ENCODE measurements at regions not wholly inside any gene's neighbourhood (a gene's known extent, or its start where the extent isn't known, plus 50 kb on each side); places are given as distances from the start of the nearest gene placed in this dataset.

DNA sequence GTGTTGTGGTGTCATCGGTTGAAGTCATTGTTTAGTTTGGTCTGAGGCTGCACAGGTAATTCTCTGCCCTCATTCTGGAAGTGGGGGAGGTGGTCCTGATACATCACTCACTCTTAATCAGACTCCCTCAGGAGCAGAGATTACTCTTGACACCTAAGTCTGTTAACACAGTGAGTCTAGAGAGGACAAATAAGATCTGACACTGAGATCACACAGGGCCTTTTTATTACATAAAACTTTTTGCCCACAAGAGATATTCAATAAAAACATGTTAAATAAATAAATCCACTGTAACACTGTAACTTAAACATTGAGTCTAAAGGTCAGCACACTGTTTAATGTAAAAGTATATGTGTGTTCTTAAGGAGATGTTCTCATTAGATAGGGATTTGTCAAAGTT is 57.1 kb upstream of the MBNL1 start (continued):
- TF ChIP-seq, protein P1, sequence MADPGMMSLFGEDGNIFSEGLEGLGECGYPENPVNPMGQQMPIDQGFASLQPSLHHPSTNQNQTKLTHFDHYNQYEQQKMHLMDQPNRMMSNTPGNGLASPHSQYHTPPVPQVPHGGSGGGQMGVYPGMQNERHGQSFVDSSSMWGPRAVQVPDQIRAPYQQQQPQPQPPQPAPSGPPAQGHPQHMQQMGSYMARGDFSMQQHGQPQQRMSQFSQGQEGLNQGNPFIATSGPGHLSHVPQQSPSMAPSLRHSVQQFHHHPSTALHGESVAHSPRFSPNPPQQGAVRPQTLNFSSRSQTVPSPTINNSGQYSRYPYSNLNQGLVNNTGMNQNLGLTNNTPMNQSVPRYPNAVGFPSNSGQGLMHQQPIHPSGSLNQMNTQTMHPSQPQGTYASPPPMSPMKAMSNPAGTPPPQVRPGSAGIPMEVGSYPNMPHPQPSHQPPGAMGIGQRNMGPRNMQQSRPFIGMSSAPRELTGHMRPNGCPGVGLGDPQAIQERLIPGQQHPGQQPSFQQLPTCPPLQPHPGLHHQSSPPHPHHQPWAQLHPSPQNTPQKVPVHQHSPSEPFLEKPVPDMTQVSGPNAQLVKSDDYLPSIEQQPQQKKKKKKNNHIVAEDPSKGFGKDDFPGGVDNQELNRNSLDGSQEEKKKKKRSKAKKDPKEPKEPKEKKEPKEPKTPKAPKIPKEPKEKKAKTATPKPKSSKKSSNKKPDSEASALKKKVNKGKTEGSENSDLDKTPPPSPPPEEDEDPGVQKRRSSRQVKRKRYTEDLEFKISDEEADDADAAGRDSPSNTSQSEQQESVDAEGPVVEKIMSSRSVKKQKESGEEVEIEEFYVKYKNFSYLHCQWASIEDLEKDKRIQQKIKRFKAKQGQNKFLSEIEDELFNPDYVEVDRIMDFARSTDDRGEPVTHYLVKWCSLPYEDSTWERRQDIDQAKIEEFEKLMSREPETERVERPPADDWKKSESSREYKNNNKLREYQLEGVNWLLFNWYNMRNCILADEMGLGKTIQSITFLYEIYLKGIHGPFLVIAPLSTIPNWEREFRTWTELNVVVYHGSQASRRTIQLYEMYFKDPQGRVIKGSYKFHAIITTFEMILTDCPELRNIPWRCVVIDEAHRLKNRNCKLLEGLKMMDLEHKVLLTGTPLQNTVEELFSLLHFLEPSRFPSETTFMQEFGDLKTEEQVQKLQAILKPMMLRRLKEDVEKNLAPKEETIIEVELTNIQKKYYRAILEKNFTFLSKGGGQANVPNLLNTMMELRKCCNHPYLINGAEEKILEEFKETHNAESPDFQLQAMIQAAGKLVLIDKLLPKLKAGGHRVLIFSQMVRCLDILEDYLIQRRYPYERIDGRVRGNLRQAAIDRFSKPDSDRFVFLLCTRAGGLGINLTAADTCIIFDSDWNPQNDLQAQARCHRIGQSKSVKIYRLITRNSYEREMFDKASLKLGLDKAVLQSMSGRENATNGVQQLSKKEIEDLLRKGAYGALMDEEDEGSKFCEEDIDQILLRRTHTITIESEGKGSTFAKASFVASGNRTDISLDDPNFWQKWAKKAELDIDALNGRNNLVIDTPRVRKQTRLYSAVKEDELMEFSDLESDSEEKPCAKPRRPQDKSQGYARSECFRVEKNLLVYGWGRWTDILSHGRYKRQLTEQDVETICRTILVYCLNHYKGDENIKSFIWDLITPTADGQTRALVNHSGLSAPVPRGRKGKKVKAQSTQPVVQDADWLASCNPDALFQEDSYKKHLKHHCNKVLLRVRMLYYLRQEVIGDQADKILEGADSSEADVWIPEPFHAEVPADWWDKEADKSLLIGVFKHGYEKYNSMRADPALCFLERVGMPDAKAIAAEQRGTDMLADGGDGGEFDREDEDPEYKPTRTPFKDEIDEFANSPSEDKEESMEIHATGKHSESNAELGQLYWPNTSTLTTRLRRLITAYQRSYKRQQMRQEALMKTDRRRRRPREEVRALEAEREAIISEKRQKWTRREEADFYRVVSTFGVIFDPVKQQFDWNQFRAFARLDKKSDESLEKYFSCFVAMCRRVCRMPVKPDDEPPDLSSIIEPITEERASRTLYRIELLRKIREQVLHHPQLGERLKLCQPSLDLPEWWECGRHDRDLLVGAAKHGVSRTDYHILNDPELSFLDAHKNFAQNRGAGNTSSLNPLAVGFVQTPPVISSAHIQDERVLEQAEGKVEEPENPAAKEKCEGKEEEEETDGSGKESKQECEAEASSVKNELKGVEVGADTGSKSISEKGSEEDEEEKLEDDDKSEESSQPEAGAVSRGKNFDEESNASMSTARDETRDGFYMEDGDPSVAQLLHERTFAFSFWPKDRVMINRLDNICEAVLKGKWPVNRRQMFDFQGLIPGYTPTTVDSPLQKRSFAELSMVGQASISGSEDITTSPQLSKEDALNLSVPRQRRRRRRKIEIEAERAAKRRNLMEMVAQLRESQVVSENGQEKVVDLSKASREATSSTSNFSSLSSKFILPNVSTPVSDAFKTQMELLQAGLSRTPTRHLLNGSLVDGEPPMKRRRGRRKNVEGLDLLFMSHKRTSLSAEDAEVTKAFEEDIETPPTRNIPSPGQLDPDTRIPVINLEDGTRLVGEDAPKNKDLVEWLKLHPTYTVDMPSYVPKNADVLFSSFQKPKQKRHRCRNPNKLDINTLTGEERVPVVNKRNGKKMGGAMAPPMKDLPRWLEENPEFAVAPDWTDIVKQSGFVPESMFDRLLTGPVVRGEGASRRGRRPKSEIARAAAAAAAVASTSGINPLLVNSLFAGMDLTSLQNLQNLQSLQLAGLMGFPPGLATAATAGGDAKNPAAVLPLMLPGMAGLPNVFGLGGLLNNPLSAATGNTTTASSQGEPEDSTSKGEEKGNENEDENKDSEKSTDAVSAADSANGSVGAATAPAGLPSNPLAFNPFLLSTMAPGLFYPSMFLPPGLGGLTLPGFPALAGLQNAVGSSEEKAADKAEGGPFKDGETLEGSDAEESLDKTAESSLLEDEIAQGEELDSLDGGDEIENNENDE (IDR thresholded peaks at IDR 0.05; ENCODE audit: insufficient replicate concordance, low read length), result no peak
